Astrocyte (in vitro differentiated cells and primary cell): ENCODE measurements at regions not wholly inside any gene's neighbourhood (a gene's known extent, or its start where the extent isn't known, plus 50 kb on each side); places are given as distances from the start of the nearest gene placed in this dataset.

Source experiments
- DNase-seq: peaks from one replicate; pipeline ENCODE4 v3.0.0-alpha.2; 2010; ENCODE audit warnings: low read depth
- FAIRE-seq: peaks from 2 replicates; lab custom pipeline; 2011; peaks lifted over from hg19 to GRCh38; lab: Jason Lieb, UNC
- H2AFZ ChIP-seq: 2 replicates; pipeline ENCODE4 v1.6.0; 2012; ENCODE audit warnings: low read depth, low read length, inconsistent platforms
- H3K27ac ChIP-seq: 2 replicates; pipeline ENCODE4 v1.5.1; 2011; ENCODE audit warnings: low read depth, low read length, inconsistent platforms
- H3K27me3 ChIP-seq: 2 replicates; pipeline ENCODE4 v1.6.0; 2011; ENCODE audit warnings: low read length, inconsistent platforms; ENCODE audit not compliant: insufficient read depth
- H3K36me3 ChIP-seq: 2 replicates; pipeline ENCODE4 v1.5.1; 2011; ENCODE audit warnings: low read length, inconsistent platforms; ENCODE audit not compliant: insufficient read depth
- H3K4me1 ChIP-seq: 2 replicates; pipeline ENCODE4 v1.5.1; 2011; ENCODE audit warnings: low read length, inconsistent platforms; ENCODE audit not compliant: insufficient read depth
- H3K4me2 ChIP-seq: 2 replicates; pipeline ENCODE4 v1.6.0; 2012; ENCODE audit warnings: low read length, inconsistent platforms
- H3K4me3 ChIP-seq: 2 replicates; pipeline ENCODE4 v1.5.1; 2011; ENCODE audit warnings: low read depth, mild to moderate bottlenecking, low read length, inconsistent platforms; ENCODE audit not compliant: insufficient read depth
- H3K79me2 ChIP-seq: 2 replicates; pipeline ENCODE4 v1.6.0; 2012; ENCODE audit warnings: mild to moderate bottlenecking, low read length, inconsistent platforms; ENCODE audit not compliant: insufficient read depth
- H3K9ac ChIP-seq: 2 replicates; pipeline ENCODE4 v1.6.0; 2012; ENCODE audit warnings: mild to moderate bottlenecking, low read length, inconsistent platforms
- H3K9me3 ChIP-seq: 2 replicates; pipeline ENCODE4 v1.5.1; 2012; ENCODE audit warnings: low read depth, mild to moderate bottlenecking, low read length, inconsistent platforms; ENCODE audit not compliant: insufficient read depth
- H4K20me1 ChIP-seq: 2 replicates; pipeline ENCODE4 v1.6.0; 2012; ENCODE audit warnings: low read length, inconsistent platforms; ENCODE audit not compliant: insufficient read depth
- H3K27ac Mint-ChIP-seq: one replicate; pipeline ENCODE4 v1.8.0; 2021; ENCODE audit warnings: mild to moderate bottlenecking, mixed read lengths; ENCODE audit not compliant: unreplicated experiment
- H3K27me3 Mint-ChIP-seq: one replicate; pipeline ENCODE4 v1.8.0; 2021; ENCODE audit warnings: low read depth, mixed read lengths; ENCODE audit not compliant: unreplicated experiment
- H3K36me3 Mint-ChIP-seq: one replicate; pipeline ENCODE4 v1.8.0; 2021; ENCODE audit warnings: low read depth, mixed read lengths; ENCODE audit not compliant: unreplicated experiment
- H3K4me1 Mint-ChIP-seq: one replicate; pipeline ENCODE4 v1.8.0; 2021; ENCODE audit warnings: low read depth, mixed read lengths; ENCODE audit not compliant: unreplicated experiment
- H3K4me3 Mint-ChIP-seq: one replicate; pipeline ENCODE4 v1.8.0; 2021; ENCODE audit warnings: mild to moderate bottlenecking, moderate library complexity, mixed read lengths; ENCODE audit not compliant: unreplicated experiment
- H3K9me3 Mint-ChIP-seq: one replicate; pipeline ENCODE4 v1.8.0; 2021; ENCODE audit warnings: mild to moderate bottlenecking, mixed read lengths; ENCODE audit not compliant: unreplicated experiment
- EZH2 ChIP-seq: IDR thresholded peaks from 2 replicates; pipeline ENCODE4 v1.6.1; 2012; ENCODE audit warnings: mild to moderate bottlenecking, low read length, inconsistent platforms; ENCODE audit not compliant: insufficient read depth
- TF ChIP-seq, protein P1 (sequence below): IDR thresholded peaks from 2 replicates; pipeline ENCODE4 v1.5.1; 2011; ENCODE audit warnings: low read depth, mild to moderate bottlenecking, inconsistent platforms, low read length, moderate library complexity; ENCODE audit not compliant: insufficient read depth

- Mint-ChIP-seq H3K27ac (peak overlapping the region; percentile 28), H3K4me1 (peaks cover 39% of the 10 kb centered on the region), H3K27me3 (no peaks in the 10 kb centered on the region), H3K9me3 (no peaks in the 10 kb centered on the region), H3K36me3 (no peaks in the 10 kb centered on the region), H3K4me3 (no peak overlapping the region)
- Histone ChIP-seq H3K79me2 (no peaks in the 10 kb centered on the region), H3K27ac (peak overlapping the region; percentile 33), H4K20me1 (no peaks in the 10 kb centered on the region), H3K9me3 (no peaks in the 10 kb centered on the region), H3K9ac (no peak overlapping the region), H3K36me3 (no peaks in the 10 kb centered on the region), H3K27me3 (no peaks in the 10 kb centered on the region), H3K4me2 (no peak overlapping the region), H2AFZ (no peak overlapping the region), H3K4me3 (no peak overlapping the region), H3K4me1 (peaks cover 16% of the 10 kb centered on the region)
- FAIRE-seq (no peak), DNase-seq (no peak)
- TF ChIP-seq, protein P1, sequence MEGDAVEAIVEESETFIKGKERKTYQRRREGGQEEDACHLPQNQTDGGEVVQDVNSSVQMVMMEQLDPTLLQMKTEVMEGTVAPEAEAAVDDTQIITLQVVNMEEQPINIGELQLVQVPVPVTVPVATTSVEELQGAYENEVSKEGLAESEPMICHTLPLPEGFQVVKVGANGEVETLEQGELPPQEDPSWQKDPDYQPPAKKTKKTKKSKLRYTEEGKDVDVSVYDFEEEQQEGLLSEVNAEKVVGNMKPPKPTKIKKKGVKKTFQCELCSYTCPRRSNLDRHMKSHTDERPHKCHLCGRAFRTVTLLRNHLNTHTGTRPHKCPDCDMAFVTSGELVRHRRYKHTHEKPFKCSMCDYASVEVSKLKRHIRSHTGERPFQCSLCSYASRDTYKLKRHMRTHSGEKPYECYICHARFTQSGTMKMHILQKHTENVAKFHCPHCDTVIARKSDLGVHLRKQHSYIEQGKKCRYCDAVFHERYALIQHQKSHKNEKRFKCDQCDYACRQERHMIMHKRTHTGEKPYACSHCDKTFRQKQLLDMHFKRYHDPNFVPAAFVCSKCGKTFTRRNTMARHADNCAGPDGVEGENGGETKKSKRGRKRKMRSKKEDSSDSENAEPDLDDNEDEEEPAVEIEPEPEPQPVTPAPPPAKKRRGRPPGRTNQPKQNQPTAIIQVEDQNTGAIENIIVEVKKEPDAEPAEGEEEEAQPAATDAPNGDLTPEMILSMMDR, result no peak
- TF ChIP-seq EZH2, result no peak
These were observed 271.9 kb upstream of the TBL1XR1 start for GRCh38 chr3:177469216-177469615.

GRCh38 chr3:177470197-177470941, 273.1 kb upstream of the TBL1XR1 start:
- H2AFZ ChIP-seq, result no peak overlapping the region
- no peak overlapping the region for H3K4me2 ChIP-seq
- H3K9me3 Mint-ChIP-seq, result no peaks in the 10 kb centered on the region
- H3K27ac Mint-ChIP-seq, result peak overlapping the region; percentile 91
- TF ChIP-seq EZH2, result no peak
- TF ChIP-seq, protein P1, result no peak
- no peak overlapping the region for H3K4me3 ChIP-seq
- no peaks in the 10 kb centered on the region for H3K27me3 Mint-ChIP-seq
- peaks cover 30% of the 10 kb centered on the region for H3K4me1 Mint-ChIP-seq
- H3K4me3 Mint-ChIP-seq, result no peak overlapping the region
- DNase-seq (no peak), FAIRE-seq (no peak)
- H3K36me3 Mint-ChIP-seq, result no peaks in the 10 kb centered on the region
- H4K20me1 ChIP-seq, result no peaks in the 10 kb centered on the region
- no peaks in the 10 kb centered on the region for H3K36me3 ChIP-seq
- no peaks in the 10 kb centered on the region for H3K9me3 ChIP-seq
- no peak overlapping the region for H3K9ac ChIP-seq
- H3K4me1 ChIP-seq, result peaks cover 12% of the 10 kb centered on the region
- H3K27ac ChIP-seq, result no peak overlapping the region
- no peaks in the 10 kb centered on the region for H3K27me3 ChIP-seq
- H3K79me2 ChIP-seq, result no peaks in the 10 kb centered on the region
